ENCODE measurements at regions not wholly inside any gene's neighbourhood (a gene's known extent, or its start where the extent isn't known, plus 50 kb on each side); places are given as distances from the start of the nearest gene placed in this dataset.

DNA sequence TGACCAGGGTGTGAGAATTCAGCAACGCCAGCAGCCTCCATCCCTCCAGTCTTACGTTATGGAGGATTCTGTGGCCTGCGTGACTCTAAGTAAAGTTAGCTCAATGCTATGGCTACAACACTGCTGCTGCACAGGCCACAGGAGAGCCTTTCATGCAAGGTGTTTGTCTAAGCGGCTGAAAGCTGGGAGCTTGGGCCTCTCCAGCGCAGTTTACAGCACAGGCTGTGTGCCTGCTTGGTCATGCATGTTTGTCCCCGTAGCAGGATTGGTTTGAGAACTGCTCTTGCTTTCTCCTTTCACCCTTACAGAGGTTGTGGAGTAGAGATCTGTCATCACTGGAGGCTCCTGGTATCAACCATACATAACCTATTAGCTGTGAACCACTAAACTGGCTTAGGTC lies 113.1 kb upstream of the TMCC3 start:
- Histone ChIP-seq H3K36me3 (no peaks in the 10 kb centered on the region), H3K27ac (no peak overlapping the region), H3K27me3 (replicated peaks; ENCODE audit: insufficient read depth) (no peaks in the 10 kb centered on the region), H3K9me3 (no peaks in the 10 kb centered on the region), H3K4me1 (ENCODE audit: control insufficient read depth in 1 of 2, low read depth in 2 of 2) (peaks cover 10 to 14% of the 10 kb centered on the region in 2 donors), H3K4me3 (no peak overlapping the region)
- ATAC-seq (ENCODE audit: insufficient number of reproducible peaks, low FRiP score, low read depth): no peak
- no peak for DNase-seq (ENCODE audit: low spot score)
- TF ChIP-seq, protein P1, sequence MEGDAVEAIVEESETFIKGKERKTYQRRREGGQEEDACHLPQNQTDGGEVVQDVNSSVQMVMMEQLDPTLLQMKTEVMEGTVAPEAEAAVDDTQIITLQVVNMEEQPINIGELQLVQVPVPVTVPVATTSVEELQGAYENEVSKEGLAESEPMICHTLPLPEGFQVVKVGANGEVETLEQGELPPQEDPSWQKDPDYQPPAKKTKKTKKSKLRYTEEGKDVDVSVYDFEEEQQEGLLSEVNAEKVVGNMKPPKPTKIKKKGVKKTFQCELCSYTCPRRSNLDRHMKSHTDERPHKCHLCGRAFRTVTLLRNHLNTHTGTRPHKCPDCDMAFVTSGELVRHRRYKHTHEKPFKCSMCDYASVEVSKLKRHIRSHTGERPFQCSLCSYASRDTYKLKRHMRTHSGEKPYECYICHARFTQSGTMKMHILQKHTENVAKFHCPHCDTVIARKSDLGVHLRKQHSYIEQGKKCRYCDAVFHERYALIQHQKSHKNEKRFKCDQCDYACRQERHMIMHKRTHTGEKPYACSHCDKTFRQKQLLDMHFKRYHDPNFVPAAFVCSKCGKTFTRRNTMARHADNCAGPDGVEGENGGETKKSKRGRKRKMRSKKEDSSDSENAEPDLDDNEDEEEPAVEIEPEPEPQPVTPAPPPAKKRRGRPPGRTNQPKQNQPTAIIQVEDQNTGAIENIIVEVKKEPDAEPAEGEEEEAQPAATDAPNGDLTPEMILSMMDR (IDR thresholded peaks at IDR 0.05): no peak

DNA sequence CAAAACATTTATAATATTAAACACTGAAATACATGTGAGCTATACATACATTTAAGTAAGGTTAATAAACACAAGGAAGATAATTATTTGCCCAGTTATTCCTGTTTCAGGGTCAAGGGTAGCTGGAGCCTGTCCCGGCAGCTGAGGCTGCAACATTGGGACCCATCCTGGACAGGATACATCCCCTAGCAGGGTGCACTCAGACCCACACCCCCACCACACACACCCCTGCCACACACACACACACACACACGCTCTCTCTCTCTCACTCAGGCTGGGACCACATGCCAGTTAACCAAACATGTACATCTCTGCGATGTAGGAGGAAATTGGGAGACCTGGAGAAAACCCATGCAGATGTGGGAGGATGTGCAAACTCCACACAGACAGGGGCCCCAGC lies 112.6 kb upstream of the TMCC3 start:
- H3K27ac ChIP-seq: no peak overlapping the region
- DNase-seq (ENCODE audit: low spot score) (no peak), ATAC-seq (ENCODE audit: insufficient number of reproducible peaks, low FRiP score, low read depth) (no peak)
- no peaks in the 10 kb centered on the region for H3K9me3 ChIP-seq
- peaks cover 6 to 8% of the 10 kb centered on the region in 2 donors for H3K4me1 ChIP-seq (ENCODE audit: control insufficient read depth in 1 of 2, low read depth in 2 of 2)
- no peaks in the 10 kb centered on the region for H3K27me3 ChIP-seq (replicated peaks; ENCODE audit: insufficient read depth)
- TF ChIP-seq, protein P1 (IDR thresholded peaks at IDR 0.05): no peak
- H3K4me3 ChIP-seq: no peak overlapping the region
- no peaks in the 10 kb centered on the region for H3K36me3 ChIP-seq

DNA sequence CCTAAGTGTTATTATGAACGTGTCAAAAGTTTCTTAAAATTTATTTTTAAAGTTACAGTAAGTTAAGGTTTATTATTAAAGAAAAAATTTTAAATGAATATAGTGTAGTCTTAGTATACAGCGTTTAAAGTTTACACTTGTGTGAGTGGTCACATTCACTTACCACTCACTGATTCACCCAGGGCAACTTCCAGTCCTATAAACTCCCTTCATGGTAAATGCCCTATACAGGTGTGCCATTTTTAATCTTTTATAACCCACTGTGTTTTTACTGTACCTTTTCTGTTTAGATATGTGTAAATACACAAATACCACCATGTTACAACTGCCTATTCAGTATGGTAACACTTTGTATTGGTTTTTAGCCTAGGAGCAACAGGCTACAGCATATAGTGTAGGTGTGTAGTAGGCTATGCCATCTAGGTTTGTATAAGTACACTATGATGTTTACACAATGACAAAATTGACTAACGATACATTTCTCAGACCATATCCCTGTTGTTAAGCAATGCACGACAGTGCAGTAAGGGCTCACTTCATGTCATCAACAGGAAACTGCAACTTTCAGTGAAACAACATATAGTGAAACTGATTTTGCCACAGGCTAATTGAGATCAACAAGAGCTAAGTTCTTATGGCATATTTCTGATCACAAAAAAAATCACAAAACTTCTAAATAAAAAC lies 112.0 kb upstream of the TMCC3 start:
- Histone ChIP-seq H3K4me3 (no peak overlapping the region), H3K27ac (no peak overlapping the region), H3K36me3 (no peaks in the 10 kb centered on the region), H3K9me3 (no peaks in the 10 kb centered on the region), H3K27me3 (replicated peaks; ENCODE audit: insufficient read depth) (no peaks in the 10 kb centered on the region), H3K4me1 (ENCODE audit: control insufficient read depth in 1 of 2, low read depth in 2 of 2) (peaks cover under 1 to 3% of the 10 kb centered on the region in 2 donors)
- ATAC-seq (ENCODE audit: insufficient number of reproducible peaks, low FRiP score, low read depth) (no peak), DNase-seq (ENCODE audit: low spot score) (no peak)
- TF ChIP-seq, protein P1 (IDR thresholded peaks at IDR 0.05): no peak

DNA sequence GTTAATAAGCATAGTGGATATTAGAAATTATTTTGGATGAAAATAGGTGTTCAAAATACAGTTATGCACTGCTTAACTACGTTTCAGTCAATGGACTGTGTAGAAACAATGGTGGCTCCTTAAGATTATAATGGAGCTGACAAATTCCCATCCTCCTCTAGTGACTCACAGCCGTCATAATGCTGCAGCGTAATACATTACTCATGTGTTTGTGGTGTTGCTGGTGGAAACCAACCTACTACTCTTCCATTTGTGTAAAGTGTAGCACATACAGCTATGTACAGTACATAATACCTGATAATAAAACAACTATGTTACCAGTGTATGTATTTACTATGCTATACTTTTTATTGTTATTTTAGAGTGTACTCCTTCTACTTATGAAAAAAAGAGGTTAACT lies 111.2 kb upstream of the TMCC3 start:
- Histone ChIP-seq H3K4me1 (ENCODE audit: control insufficient read depth in 1 of 2, low read depth in 2 of 2) (no peaks in the 10 kb centered on the region), H3K4me3 (no peak overlapping the region), H3K27me3 (replicated peaks; ENCODE audit: insufficient read depth) (no peaks in the 10 kb centered on the region), H3K9me3 (no peaks in the 10 kb centered on the region), H3K36me3 (no peaks in the 10 kb centered on the region), H3K27ac (no peak overlapping the region)
- ATAC-seq (ENCODE audit: insufficient number of reproducible peaks, low FRiP score, low read depth) (no peak), DNase-seq (ENCODE audit: low spot score) (no peak)
- TF ChIP-seq, protein P1 (IDR thresholded peaks at IDR 0.05): no peak

DNA sequence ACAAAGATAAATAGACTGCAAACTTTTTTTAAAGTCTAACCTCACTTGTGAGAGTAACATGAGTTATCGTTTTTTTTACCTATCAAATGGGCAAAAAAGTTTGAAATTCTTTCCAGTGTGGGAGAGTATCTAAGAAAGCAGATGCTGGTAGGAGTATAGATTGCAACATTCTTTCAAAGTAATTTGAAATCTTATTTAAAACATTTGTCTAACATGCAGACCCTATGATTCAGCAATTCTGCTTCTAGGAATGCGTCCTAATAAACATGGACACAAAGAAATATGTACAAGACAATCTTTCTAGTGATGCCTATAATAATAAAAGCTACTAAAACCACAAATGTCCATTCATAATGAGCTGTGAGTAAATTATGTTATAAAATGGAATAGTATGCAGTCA lies 110.4 kb upstream of the TMCC3 start:
- DNase-seq (ENCODE audit: low spot score) (no peak), ATAC-seq (ENCODE audit: insufficient number of reproducible peaks, low FRiP score, low read depth) (no peak)
- TF ChIP-seq, protein P1 (IDR thresholded peaks at IDR 0.05): no peak
- Histone ChIP-seq H3K36me3 (no peaks in the 10 kb centered on the region), H3K4me1 (ENCODE audit: control insufficient read depth in 1 of 2, low read depth in 2 of 2) (no peaks in the 10 kb centered on the region), H3K4me3 (no peak overlapping the region), H3K9me3 (no peaks in the 10 kb centered on the region), H3K27me3 (replicated peaks; ENCODE audit: insufficient read depth) (no peaks in the 10 kb centered on the region), H3K27ac (no peak overlapping the region)

All from thoracic aorta (tissue), 2 donors.